MCF 10A (cell line): ENCODE measurements at regions not wholly inside any gene's neighbourhood (a gene's known extent, or its start where the extent isn't known, plus 50 kb on each side); places are given as distances from the start of the nearest gene placed in this dataset.

Experiments used
- BruUV-seq: library from RNA; stranded (reverse); fragments of 400-500 nt; replicated peaks from 2 replicates; lab custom pipeline; 2021; lab: Mats Ljungman, UMichigan
- CTCF ChIA-PET: fragments of 300-600 bp; sonication (Branson Sonifier 250); formaldehyde crosslinking; extraction: SDS; loops from one replicate; lab custom pipeline; 2021; ENCODE audit warnings: antibody characterized with exemption, inconsistent platforms; lab: Yijun Ruan, JAX
- POLR2A ChIA-PET: fragments of 300-600, 350-650 bp; sonication (Branson Sonifier 250); formaldehyde crosslinking; extraction: SDS; loops from one replicate; lab custom pipeline; 2020; ENCODE audit warnings: antibody characterized with exemption, inconsistent platforms; lab: Yijun Ruan, JAX
- DNase-seq: peaks from one replicate; pipeline ENCODE4 v3.0.0-alpha.2; 2018; ENCODE audit not compliant: unreplicated experiment
- H3K27ac Mint-ChIP-seq: one replicate; pipeline ENCODE4 v1.8.0; 2022; ENCODE audit warnings: mild to moderate bottlenecking, low read depth, mixed read lengths; ENCODE audit not compliant: unreplicated experiment
- H3K27me3 Mint-ChIP-seq: one replicate; pipeline ENCODE4 v1.8.0; 2022; ENCODE audit warnings: mixed read lengths; ENCODE audit not compliant: insufficient read depth, unreplicated experiment
- H3K36me3 Mint-ChIP-seq: one replicate; pipeline ENCODE4 v1.8.0; 2022; ENCODE audit warnings: mild to moderate bottlenecking, moderate library complexity, mixed read lengths; ENCODE audit not compliant: insufficient read depth, unreplicated experiment
- H3K4me1 Mint-ChIP-seq: one replicate; pipeline ENCODE4 v1.8.0; 2022; ENCODE audit warnings: mixed read lengths; ENCODE audit not compliant: insufficient read depth, unreplicated experiment
- H3K4me3 Mint-ChIP-seq: one replicate; pipeline ENCODE4 v1.8.0; 2022; ENCODE audit warnings: mild to moderate bottlenecking, moderate library complexity, mixed read lengths; ENCODE audit not compliant: unreplicated experiment
- H3K9me3 Mint-ChIP-seq: one replicate; pipeline ENCODE4 v1.8.0; 2022; ENCODE audit warnings: mixed read lengths; ENCODE audit not compliant: unreplicated experiment
- CTCF ChIP-seq: fragments of 200-600 bp; IDR thresholded peaks from one replicate; pipeline ENCODE4 v1.8.0; 2022; ENCODE audit warnings: antibody characterized with exemption, mild to moderate bottlenecking; ENCODE audit not compliant: unreplicated experiment
- intact Hi-C: fragments of 100-400 bp; cut with micrococcal nuclease; formaldehyde crosslinking; loops from 2 replicates; pipeline ENCODE4 v1.14.1; 2022

GRCh38 chr12:111103583-111103982, 183.2 kb upstream of the MYL2 start:
- peaks cover 7% of the 10 kb centered on the region for H3K27me3 Mint-ChIP-seq
- ChIA-PET POLR2A (no interaction called here), CTCF (no interaction called here)

GRCh38 chr12:111102102-111102739, 181.8 kb upstream of the MYL2 start:
- no peaks in the 10 kb centered on the region for H3K36me3 Mint-ChIP-seq
- peak; percentile 78 for DNase-seq
- no TSS peak for BruUV-seq
- H3K9me3 Mint-ChIP-seq, result no peaks in the 10 kb centered on the region
- TF ChIP-seq CTCF, result no peak
- H3K4me1 Mint-ChIP-seq, result peaks cover 9% of the 10 kb centered on the region
- intact Hi-C loops, result no loop called here
- POLR2A ChIA-PET, result interaction anchor here (0.7 to 1.1 kb wide), 2 partner anchors 9 to 27 kb away, joined by 3 read pairs; no protein-coding TSS in a partner anchor
- H3K4me3 Mint-ChIP-seq, result no peak overlapping the region
- CTCF ChIA-PET, result interaction anchor here (0.6 to 0.9 kb wide), 2 partner anchors 77 to 99 kb away, joined by 3 read pairs; no protein-coding TSS in a partner anchor
- H3K27ac Mint-ChIP-seq, result no peak overlapping the region
- H3K27me3 Mint-ChIP-seq, result no peaks in the 10 kb centered on the region

More at GRCh38 chr12:111103583-111103982, 183.2 kb upstream of the MYL2 start:
- no TSS peak for BruUV-seq
- DNase-seq, result no peak
- no peak overlapping the region for H3K4me3 Mint-ChIP-seq
- H3K9me3 Mint-ChIP-seq, result no peaks in the 10 kb centered on the region
- no peak overlapping the region for H3K27ac Mint-ChIP-seq
- no peaks in the 10 kb centered on the region for H3K36me3 Mint-ChIP-seq
- intact Hi-C loops, result no loop called here
- H3K4me1 Mint-ChIP-seq, result peaks cover 9% of the 10 kb centered on the region
- TF ChIP-seq CTCF, result no peak

- Mint-ChIP-seq H3K9me3 (no peaks in the 10 kb centered on the region), H3K27me3 (no peaks in the 10 kb centered on the region), H3K4me1 (peaks cover 9% of the 10 kb centered on the region), H3K4me3 (no peak overlapping the region), H3K27ac (no peak overlapping the region), H3K36me3 (peaks cover 5% of the 10 kb centered on the region)
- POLR2A ChIA-PET, result interaction anchor here (1.1 kb wide), 1 partner anchor 26 kb away, joined by 3 read pairs; no protein-coding TSS in a partner anchor
- TF ChIP-seq CTCF, result no peak
- no TSS peak for BruUV-seq
- intact Hi-C loops, result no loop called here
- CTCF ChIA-PET, result interaction anchor here (0.6 kb wide), 3 partner anchors 27 to 351 kb away, joined by 3 to 4 read pairs (median 4); no protein-coding TSS in a partner anchor
- DNase-seq, result no peak
These were observed 180.6 kb upstream of the MYL2 start for GRCh38 chr12:111101003-111101402.

GRCh38 chr12:111100554-111100953, 180.2 kb upstream of the MYL2 start:
- no peak for TF ChIP-seq CTCF
- no peak for DNase-seq
- H3K4me1 Mint-ChIP-seq, result peaks cover 9% of the 10 kb centered on the region
- H3K27ac Mint-ChIP-seq, result no peak overlapping the region
- H3K36me3 Mint-ChIP-seq, result peaks cover 5% of the 10 kb centered on the region
- no peak overlapping the region for H3K4me3 Mint-ChIP-seq
- intact Hi-C loops, result no loop called here
- H3K9me3 Mint-ChIP-seq, result no peaks in the 10 kb centered on the region
- ChIA-PET CTCF (interaction anchor here (0.6 kb wide), 2 partner anchors 204 to 351 kb away, joined by 3 to 4 read pairs; no protein-coding TSS in a partner anchor), POLR2A (no interaction called here)
- H3K27me3 Mint-ChIP-seq, result no peaks in the 10 kb centered on the region
- no TSS peak for BruUV-seq
